ENCODE measurements at regions not wholly inside any gene's neighbourhood (a gene's known extent, or its start where the extent isn't known, plus 50 kb on each side); places are given as distances from the start of the nearest gene placed in this dataset.
A peak's percentile ranks its signal among the peaks of the same experiment; 100 is the strongest.

DNA sequence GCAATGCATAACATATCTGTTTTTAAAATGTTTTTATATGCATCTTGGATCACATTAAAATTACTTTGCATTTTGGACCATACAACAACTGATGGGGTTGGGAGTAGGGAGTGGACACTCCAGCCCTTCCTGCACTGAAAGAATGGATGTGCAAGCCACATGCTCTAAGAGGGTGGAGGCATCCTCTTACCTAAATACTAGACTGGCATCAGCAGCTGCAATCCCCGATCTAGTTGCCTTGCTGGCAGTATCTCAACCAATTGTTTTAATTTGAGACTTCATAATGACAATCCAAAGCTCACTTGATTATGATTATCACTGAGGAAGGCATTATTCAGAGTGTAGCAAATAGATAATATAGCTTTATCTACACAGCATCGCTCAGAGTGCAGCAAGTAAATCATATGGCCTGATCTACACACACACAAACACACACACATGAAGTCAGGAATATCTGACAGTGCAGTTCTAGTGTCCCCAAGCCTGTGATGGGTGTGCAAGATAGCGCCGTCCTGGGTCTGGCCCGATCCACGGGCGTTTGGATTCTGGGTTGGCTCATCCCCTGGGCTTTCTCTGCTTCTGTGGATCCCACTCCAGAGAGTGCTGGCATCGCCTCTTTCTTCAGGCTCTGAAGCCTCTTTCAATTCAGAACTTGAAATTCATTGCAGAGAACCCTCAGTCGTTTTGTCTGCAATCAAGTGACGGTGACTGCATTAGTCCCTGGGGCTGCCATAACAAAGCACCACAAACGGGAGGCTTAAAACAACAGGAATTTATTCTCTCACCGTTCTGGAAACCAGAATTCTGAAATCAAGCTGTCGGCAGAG is 181.3 kb downstream of the ETS2 start:
- DNase-seq (ENCODE audit: low read depth, low spot score): no peak

DNA sequence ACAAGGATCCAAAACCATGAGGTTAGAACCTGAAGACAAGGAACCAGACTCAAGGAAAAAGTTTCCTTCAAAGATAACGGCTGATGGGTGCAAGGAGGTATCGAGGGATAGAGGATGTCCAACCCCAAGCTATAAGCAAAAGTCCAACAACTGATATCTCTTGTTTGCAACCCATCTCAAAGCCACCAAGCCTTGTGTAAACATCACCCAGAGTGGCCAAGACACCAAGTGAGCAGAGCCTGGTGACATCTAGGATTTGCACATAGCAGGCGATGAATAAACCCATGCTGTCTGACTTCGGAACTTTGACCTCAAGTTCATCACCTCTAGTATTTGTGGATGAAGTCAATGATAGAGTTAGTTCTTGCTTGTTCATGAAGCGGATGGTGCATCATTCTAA is 180.7 kb downstream of the ETS2 start:
- DNase-seq (ENCODE audit: low read depth, low spot score): no peak

DNA sequence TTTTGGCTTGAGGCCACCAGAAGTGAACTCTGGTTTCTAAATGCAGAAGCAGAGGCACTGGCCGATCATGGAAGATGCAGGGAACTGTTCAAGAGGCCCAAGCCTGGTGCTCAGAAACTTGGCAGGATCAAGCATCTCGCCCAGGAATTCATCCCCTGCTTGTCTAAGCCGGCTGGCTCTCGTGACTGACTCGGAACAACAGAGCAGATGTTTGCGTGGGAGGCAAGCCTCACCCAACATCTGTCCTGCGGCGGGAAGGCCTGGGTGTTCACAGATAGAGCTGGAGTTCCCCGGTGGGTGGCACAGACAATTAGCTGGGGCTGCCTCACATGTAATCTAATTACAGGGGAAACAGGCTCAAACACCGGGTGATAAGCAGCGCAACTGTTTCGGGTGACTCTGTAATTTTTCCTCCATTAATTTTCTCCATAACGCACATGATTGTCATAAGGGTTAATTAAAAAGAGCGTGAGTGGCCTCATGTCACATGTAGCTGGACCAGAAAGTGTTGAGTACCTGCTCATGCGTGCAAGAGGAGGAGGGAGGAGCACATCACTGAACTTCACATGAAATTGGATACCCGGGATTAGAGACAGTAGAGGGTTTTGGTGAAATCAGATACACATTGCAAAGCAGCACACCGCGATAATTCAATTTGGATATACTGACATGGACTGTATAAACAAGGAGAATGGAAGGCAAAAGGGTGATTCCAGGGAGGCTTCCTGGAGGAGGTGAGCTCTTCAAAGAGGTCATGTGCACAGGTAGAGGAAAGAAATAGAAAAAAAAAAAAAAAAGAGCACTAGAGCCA is 180.0 kb downstream of the ETS2 start:
- peak; percentile 6 for DNase-seq (ENCODE audit: low read depth, low spot score)

DNA sequence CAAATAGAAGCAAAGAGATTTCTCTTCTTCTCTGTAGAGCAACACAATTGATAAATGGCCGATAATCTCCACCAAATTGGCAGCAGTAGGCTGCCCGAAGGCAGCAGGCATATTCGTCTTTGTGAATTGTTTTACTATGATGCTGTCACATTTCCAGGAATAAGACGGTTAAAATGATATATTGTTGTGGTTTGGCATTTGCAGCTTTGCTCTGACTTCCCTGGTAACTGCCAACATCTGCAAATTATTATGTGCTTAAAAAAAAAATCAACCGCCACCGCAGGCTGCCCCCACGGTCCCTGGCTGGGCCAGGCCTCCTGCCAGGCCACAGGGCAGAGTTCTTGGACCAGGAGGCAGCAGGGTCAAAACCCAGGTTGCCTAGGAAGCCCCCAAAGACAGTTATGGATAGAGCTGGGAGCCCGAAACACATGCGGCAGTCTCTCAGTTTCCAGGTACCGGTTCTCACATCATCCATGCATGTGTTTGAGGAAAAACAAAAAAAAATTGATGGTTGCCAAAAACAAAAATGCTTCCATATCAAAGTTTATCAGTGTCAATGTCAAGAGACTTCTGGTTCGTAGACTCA is 179.3 kb downstream of the ETS2 start:
- no peak for DNase-seq (ENCODE audit: low read depth, low spot score)

DNA sequence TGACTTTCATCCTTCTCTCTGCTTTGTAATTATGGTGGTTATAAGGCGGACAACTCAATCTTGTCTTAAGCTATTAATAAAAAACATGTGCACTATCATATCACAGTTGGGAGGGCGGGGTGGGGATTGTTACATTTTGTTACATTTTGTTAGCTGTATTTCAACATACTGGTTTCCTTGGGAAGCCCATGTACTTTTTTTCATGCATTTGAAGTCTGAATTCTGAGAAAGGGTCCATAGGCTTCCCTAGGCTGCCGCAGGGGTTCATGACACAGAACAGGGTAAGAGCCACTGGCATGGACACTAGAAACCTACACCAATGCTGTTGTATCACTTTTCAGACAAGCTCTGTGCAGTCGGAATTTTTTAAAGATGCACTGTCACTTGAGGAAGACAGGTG is 178.8 kb downstream of the ETS2 start:
- DNase-seq (ENCODE audit: low read depth, low spot score): no peak

DNA sequence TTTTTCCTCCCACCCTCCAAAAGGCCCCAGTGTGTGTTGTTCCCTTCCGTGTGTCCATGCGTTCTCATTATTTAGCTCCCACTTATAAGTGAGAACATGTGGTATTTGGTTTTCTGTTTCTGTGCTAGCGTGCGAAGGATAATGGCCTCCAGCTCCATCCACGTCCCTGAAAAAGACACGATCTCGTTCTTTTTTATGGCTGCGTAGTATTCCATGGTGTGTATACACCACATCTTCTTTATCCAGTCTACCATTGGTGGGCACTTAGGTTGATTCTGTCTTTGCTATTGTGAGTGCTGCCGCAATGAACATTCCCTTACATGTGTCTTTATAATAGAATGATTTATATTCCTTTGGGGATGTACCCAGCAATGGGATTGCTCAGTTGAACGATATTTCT is 177.8 kb downstream of the ETS2 start:
- no peak for DNase-seq (ENCODE audit: low read depth, low spot score)

DNA sequence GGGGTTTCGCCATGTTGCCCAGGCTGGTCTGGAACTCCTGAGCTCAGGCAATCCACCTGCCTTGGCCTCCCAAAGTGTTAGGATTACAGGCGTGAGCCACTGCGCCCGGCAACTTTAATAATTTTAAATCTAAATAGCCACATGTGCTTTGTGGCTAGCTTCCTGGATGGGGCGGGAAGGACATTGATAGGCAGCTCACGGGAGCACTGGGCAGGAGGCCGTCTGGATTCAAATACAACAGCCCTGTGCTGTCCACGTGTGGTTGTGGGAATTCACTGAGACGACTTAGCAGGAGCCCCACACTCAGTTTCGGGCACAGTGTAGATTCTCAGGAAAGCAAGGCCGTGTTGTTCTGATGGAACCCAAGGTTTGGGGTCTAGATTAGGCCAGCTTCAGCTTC is 177.1 kb downstream of the ETS2 start:
- DNase-seq (ENCODE audit: low read depth, low spot score): no peak

DNA sequence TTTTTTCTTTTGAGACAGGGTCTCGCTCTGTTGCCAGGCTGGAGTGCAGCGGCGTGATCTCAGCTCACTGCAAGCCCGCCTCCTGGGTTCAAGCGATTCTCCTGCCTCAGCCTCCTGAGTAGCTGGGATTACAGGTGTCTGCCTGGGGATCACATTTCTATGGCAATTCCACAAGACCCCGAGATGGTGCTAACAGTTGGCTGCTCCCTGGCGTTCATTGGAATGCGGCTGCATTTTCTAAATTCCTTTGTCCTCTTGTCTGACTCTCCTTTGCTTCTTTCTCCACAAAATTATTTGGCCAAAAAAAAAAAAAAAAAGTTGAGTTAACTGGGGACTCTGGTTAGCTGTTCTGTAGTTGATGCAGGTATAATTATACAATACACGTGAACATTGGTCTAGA is 176.4 kb downstream of the ETS2 start:
- no peak for DNase-seq (ENCODE audit: low read depth, low spot score)

DNA sequence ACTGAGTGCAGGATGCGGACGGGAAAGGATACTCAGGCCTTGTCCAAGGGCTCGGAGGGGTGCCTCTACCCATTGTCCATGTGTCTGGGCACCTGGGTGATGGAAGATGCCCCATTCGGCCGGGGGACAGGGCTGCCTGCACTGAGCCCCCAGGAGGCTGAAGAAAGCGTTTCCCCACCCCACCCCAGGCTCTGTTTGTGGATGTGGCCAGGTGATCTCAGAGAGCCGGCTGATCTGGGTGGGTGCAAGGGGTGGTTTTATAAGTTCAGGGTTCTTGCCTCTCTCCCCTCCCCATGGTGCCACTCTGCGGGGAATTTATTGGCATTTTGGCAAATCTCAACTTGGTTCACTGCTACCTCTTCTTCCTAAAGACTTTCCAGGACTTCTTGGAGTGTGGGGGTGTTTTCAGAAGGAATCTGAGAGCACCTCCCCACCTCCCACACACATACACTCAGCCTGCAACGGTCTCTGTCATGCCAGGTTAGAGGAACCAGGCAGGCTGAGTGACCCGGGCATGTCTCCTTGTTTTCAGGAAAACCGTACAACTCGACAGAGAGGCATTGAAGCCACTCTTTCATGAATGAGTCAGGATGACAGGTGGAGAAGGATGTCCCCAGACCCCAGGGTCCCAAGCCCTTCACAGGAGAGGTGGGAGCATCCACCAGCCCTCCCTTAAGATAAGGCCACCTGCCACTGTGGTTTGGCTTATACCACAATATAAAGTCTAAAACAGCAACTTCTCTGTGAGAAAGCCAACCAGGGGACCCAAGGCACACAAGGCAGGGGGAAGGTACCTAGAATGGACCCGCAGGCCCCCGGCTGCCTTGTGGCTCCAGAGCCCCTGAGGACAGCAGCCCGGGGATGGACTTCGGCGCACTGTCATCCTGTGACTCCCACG is 174.9 kb downstream of the ETS2 start:
- DNase-seq (ENCODE audit: low read depth, low spot score): no peak

DNA sequence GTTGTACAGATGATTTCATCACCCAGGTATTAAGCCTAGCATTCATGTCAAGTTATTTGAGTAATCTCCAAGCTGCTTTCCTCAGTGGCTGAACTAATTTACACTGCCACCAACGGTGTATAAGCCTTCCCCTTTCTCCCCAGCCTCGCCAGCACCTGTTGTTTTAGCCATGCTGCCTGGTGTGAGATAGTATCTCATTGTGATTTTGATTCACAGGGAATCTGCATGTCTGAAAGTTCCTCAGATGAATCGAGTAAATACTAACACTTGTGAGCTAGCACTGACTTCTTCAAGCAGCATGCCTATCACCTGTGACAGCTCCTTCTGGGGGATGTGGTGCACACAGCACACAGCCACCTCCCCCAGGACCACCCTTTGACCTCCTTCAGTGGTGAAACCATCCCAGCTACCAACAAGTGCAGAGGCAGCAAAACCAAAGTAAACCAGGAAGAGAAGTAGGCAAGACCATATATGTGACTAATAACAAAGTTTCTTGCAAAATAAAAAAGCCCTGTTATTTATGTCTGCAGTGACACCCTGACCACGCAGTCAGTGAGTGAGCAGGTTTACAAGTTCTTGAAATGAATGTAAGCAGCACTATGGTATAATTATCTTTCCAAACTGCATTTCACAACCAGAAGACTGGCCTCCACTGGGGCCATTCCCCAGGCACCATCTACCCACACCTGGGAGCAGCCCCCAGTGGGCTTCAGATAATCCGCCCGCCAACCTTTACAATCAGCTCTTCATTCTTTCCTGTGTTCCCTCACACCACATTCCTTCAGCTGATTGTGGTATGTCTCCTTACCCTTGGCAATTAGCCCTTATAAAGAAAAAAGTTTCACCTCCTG is 173.8 kb downstream of the ETS2 start:
- DNase-seq (ENCODE audit: low read depth, low spot score): no peak

DNA sequence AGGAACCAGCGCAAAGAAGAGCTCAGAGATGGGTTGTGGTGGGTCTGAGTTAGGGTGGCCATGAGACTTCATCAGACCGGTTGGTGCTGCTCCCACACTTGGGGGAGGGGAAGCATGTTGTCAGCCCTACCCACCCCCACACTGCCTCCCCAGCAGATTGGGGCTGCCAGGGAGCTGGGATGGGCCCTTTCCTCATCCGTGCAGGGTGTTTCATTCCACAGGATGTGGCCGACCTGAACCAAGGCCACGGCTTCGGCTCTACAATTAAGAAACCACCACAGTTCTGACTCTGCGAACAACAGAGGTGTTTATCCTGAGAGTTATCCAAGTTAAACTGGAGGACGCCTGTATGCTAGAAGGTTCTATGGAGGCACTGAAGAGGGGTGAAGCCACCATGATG is 171.2 kb downstream of the ETS2 start:
- DNase-seq (ENCODE audit: low read depth, low spot score): no peak

DNA sequence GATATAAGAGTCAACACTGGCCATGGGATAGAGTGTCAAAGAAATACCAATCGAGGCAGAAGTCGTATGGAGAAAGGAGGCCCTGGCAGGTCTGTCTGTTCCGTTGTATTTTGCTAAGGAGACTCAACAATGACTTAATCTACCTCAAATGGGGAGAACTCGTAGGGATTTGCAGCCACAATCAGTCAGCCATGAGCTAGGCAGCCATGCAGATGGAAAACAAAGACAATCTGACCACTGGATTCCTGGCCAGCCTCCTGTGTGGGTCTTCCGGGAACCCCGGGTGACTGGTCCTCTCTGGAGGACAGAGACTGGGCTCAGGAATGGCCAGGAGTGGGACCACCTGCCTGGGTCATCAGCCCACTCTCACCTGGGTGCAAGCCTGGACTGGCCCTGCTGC is 167.8 kb downstream of the ETS2 start:
- no peak for DNase-seq (ENCODE audit: low read depth, low spot score)

DNA sequence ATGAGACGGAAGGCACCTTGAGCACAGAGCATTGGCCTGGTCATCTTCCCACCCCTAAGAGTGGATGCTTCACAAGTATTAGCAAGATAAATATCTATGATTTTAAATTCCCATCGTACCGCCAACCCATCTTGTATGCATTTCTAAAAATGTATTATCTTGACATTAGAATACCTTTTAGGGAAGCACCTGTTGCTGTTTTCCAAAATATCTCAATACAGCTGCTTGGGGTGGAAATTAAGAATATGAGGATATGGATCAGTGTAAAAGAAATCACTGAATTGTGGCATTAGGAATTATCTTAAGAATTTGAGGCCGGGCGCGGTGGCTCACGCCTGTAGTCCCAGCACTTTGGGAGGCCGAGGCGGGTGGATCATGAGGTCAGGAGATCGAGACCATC is 166.3 kb downstream of the ETS2 start:
- DNase-seq (ENCODE audit: low read depth, low spot score): no peak

DNA sequence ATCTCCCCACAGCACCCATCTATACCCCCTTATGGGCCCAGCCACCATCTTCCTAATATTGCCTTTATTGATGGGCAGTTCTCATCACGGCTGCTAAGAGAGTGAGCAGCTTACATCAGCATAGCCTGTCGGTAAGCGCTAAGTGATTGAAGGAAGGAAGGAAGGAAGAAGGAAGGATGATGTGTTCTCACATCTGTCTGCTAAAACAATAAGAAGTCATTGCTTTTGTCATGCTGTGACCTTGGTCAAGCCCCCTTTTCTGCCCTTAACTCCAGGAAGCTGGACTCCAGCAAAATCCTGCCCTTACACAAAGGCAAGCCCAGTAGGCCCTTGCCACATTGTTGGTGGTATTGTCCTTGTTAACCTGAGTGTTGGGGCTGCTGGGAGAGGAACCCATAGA is 165.0 kb downstream of the ETS2 start:
- no peak for DNase-seq (ENCODE audit: low read depth, low spot score)

DNA sequence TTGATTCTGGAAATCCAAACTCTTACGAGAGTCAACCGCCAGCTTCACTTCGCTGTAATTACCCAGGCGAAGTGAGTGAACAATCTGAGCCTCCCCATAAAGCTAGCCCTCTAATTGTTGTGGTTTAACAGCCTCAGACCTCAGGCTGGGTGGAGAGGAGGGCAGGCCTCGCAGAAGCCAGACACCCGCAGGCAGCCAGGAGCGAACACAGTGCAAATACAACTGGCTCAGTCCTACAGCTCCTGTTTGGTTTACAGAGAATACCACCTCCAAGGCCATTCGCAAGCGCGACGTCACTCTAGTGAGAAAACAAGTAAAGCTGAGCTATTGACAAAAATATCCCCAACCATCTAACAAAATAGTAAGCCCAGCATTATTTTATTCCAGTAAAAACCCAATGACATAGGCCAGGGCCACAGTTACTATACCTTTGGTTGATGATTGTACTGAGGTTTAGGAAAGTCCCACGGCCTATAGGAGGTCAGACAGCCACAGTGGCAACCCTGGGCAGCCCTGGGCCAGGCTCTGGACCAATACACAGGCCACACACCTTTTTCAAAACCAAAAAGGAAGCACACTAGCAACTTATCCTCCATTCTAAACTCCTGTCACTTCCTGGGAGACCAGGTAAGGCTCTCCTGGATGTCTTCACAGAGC is 163.3 kb downstream of the ETS2 start:
- no peak for DNase-seq (ENCODE audit: low read depth, low spot score)

DNA sequence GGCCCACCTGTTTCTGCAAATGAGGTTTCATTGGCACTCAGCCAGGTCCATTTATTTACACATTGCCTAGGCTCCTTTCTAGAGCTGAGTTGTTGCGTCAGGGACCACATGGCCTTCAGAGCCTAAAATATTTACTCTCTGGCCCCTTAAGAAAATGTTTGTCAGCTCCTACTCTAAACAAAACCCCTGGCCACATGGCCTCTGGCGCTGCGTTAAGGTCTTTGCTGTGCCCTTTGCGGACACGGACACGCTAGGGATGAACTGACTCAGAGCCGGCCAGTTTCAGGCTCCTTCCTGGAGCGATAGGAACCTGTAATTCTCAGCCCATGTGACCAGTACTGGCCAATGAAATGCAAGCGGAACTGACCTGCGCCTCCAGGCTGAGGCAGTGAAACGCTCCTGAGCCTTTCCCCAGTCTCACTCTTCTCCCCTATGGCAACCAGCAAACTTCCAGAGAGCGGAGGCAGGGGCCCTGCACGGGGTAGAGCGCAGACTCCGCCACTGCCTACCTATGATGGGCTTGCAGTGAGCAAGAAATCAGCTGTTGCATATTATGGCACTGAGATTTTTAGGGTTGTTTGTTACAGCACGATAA is 160.3 kb downstream of the ETS2 start:
- no peak for DNase-seq (ENCODE audit: low read depth, low spot score)

DNA sequence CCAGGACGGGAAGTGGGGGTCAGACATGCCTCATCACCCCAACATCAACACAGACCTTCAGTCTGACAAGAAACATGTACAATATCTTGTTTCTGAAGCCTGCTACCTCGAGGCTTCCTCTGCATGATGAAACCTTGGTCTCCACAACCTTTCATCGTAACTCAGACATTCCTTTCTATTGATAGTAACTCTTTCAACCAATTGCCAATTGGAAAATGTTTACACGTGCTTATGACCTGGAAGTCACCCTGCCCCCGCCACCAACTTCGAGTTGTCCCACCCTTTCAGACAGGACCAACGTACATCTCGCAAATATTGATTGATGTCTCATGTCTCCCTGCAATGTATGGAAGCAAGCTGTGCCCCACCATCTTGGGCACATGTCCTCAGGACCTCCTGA is 159.5 kb downstream of the ETS2 start:
- DNase-seq (ENCODE audit: low read depth, low spot score): no peak

DNA sequence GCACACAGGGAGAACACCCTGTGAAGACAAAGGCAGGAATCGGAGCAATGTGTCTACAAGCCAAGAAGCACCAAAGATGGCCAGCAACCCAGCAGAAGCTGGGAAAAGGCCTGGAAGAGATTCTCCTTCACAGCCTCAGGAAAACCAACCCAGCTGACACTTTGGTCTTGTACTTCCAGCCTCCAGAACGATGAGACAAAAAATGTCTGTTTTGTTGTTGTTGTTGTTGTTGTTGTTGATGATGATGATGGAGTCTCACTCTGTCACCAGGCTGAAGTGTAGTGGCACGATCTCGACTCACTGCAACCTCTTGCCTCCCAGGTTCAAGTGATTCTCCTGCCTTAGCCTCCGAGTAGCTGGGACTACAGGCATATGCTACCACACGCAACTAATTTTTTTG is 157.3 kb downstream of the ETS2 start:
- no peak for DNase-seq (ENCODE audit: low read depth, low spot score)

DNA sequence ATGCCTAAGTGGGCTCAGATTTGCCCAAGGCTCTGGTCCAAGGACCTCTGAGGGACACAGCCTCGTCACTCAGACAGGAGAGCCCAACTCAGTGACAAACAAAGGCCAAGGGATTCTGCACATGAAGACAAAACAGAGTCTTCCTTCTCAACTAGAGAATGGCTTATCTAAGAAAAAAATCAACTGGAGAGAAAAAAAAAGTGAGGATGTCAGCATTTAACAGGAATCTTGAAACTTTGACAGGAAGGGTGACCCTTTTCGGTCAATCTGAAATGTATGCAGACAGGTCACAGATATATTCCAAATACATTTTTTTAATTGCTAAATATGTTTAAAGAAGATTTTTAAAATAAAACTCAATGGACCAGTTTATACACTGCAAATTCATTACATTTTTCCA is 154.5 kb downstream of the ETS2 start:
- DNase-seq (ENCODE audit: low read depth, low spot score): no peak

DNA sequence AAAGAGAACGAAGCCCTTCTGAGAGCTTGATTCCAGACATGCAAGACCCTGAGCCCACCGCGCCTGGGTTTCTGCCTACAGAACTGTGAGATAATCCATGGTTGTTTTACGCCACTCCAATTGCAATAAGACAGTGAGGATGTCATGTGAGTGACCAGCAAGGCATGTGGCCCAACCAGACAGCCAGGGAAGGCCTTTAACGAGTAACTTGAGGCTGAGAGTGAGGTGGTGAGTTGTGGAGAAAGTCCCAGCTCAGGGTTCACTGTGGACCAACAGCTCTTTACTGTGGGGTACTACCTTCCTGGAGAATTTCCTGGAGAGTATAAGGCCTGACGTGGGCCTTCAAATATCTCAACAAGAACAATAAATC is 153.9 kb downstream of the ETS2 start:
- no peak for DNase-seq (ENCODE audit: low read depth, low spot score)

Data from activated naive CD8-positive, alpha-beta T cell treated with anti-CD3 and anti-CD28 coated beads, Interleukin-2, amount 50 U/mL, for 16 hours (primary cell).